WTC11 (cell line): ENCODE measurements at regions not wholly inside any gene's neighbourhood (a gene's known extent, or its start where the extent isn't known, plus 50 kb on each side); places are given as distances from the start of the nearest gene placed in this dataset.

Experiments used
- ATAC-seq: fragments of 200-7000 bp; cut with Tn5 transposase; 2 replicates; pipeline ENCODE4 v1.10.0; 2021; ENCODE audit warnings: mild to moderate bottlenecking, moderate library complexity
- CTCF ChIA-PET: fragments of 300-600 bp; sonication (Branson Sonifier 250); formaldehyde crosslinking; loops from one replicate; lab custom pipeline; 2021; ENCODE audit warnings: antibody characterized with exemption; lab: Charles Lee
- POLR2A ChIA-PET: fragments of 350-600 bp; sonication (Branson Sonifier 250); formaldehyde crosslinking; loops from one replicate; lab custom pipeline; 2021; ENCODE audit warnings: antibody characterized with exemption; lab: Charles Lee
- DNase-seq: peaks from one replicate; pipeline ENCODE4 v3.0.0; 2021; ENCODE audit warnings: low spot score
- H3K27ac Mint-ChIP-seq: 2 replicates; pipeline ENCODE4 v1.8.0; 2021; ENCODE audit warnings: mixed read lengths
- H3K27me3 Mint-ChIP-seq: 2 replicates; pipeline ENCODE4 v1.8.0; 2021; ENCODE audit warnings: low read depth, mild to moderate bottlenecking, moderate library complexity, mixed read lengths
- H3K36me3 Mint-ChIP-seq: 2 replicates; pipeline ENCODE4 v1.8.0; 2021; ENCODE audit warnings: mixed read lengths
- H3K4me1 Mint-ChIP-seq: 2 replicates; pipeline ENCODE4 v1.8.0; 2022; ENCODE audit warnings: mixed read lengths
- H3K4me3 Mint-ChIP-seq: 2 replicates; pipeline ENCODE4 v1.8.0; 2021; ENCODE audit warnings: mild to moderate bottlenecking, moderate library complexity, mixed read lengths
- H3K9me3 Mint-ChIP-seq: 2 replicates; pipeline ENCODE4 v1.8.0; 2021; ENCODE audit warnings: mixed read lengths
- ATF1 ChIP-seq: sonication (generic); formaldehyde crosslinking; IDR thresholded peaks from 2 replicates; pipeline ENCODE4 v1.8.1; 2023; ENCODE audit warnings: mild to moderate bottlenecking, moderate library complexity, missing genetic modification reagents
- FOXJ3 ChIP-seq: sonication (generic); formaldehyde crosslinking; IDR thresholded peaks from 2 replicates; pipeline ENCODE4 v1.9.0; 2021; ENCODE audit warnings: missing genetic modification reagents, mild to moderate bottlenecking, borderline replicate concordance
- GRHL2 ChIP-seq: fragments of 250-450 bp; sonication (Bioruptor Pico); IDR thresholded peaks from 2 replicates; pipeline ENCODE4 v1.8.0; 2022; ENCODE audit warnings: mild to moderate bottlenecking, moderate library complexity; ENCODE audit not compliant: insufficient replicate concordance, severe bottlenecking
- JAZF1 ChIP-seq: fragments of 250-450 bp; sonication (Bioruptor Pico); IDR thresholded peaks from 2 replicates; pipeline ENCODE4 v1.9.0; 2021; ENCODE audit warnings: moderate library complexity, mild to moderate bottlenecking, inconsistent platforms
- MXD4 ChIP-seq: fragments of 250-450 bp; sonication (Bioruptor Pico); IDR thresholded peaks from 2 replicates; pipeline ENCODE4 v1.8.0; 2021; ENCODE audit warnings: mild to moderate bottlenecking, moderate library complexity, borderline replicate concordance
- RELA ChIP-seq: sonication (generic); formaldehyde crosslinking; IDR thresholded peaks from 2 replicates; pipeline ENCODE4 v1.8.1; 2022; ENCODE audit warnings: missing genetic modification reagents, mild to moderate bottlenecking, borderline replicate concordance
- SOX15 ChIP-seq: fragments of 250-450 bp; sonication (Bioruptor Pico); IDR thresholded peaks from 2 replicates; pipeline ENCODE4 v1.9.0; 2021; ENCODE audit warnings: mild to moderate bottlenecking
- ZNF138 ChIP-seq: sonication (generic); formaldehyde crosslinking; conservative IDR thresholded peaks from 2 replicates; pipeline ENCODE4 v1.8.1; 2022; ENCODE audit warnings: mild to moderate bottlenecking, moderate library complexity, missing genetic modification reagents
- ZNF396 ChIP-seq: fragments of 250-450 bp; sonication (Bioruptor Pico); IDR thresholded peaks from 2 replicates; pipeline ENCODE4 v1.8.0; 2021; ENCODE audit warnings: mild to moderate bottlenecking, moderate library complexity, borderline replicate concordance
- TF ChIP-seq, protein P1 (sequence below): sonication (generic); formaldehyde crosslinking; IDR thresholded peaks from 2 replicates; pipeline ENCODE4 v1.8.1; 2022; ENCODE audit warnings: low read depth, missing genetic modification reagents, borderline replicate concordance
- TF ChIP-seq, protein P2 (sequence below): sonication (generic); formaldehyde crosslinking; IDR thresholded peaks from 2 replicates; pipeline ENCODE4 v1.8.1; 2022; ENCODE audit warnings: low read depth, mild to moderate bottlenecking, moderate library complexity, missing genetic modification reagents, borderline replicate concordance
- TF ChIP-seq, protein P3 (sequence below): sonication (generic); formaldehyde crosslinking; conservative IDR thresholded peaks from 2 replicates; pipeline ENCODE4 v1.8.1; 2023; ENCODE audit warnings: mild to moderate bottlenecking, low read depth, missing genetic modification reagents, moderate library complexity
- TF ChIP-seq, protein P4 (sequence below): fragments of 250-450 bp; sonication (Bioruptor Pico); conservative IDR thresholded peaks from 2 replicates; pipeline ENCODE4 v1.9.0; 2021; ENCODE audit warnings: mild to moderate bottlenecking
- TF ChIP-seq, protein P5 (sequence below): sonication (generic); formaldehyde crosslinking; IDR thresholded peaks from 2 replicates; pipeline ENCODE4 v1.8.0; 2022; ENCODE audit warnings: missing genetic modification reagents
- TF ChIP-seq, protein P6 (sequence below): sonication (generic); formaldehyde crosslinking; IDR thresholded peaks from 2 replicates; pipeline ENCODE4 v1.8.1; 2022; ENCODE audit warnings: mild to moderate bottlenecking, missing genetic modification reagents, moderate library complexity, borderline replicate concordance
- TF ChIP-seq, protein P7 (sequence below): sonication (generic); formaldehyde crosslinking; IDR thresholded peaks from 2 replicates; pipeline ENCODE4 v1.8.1; 2022; ENCODE audit warnings: missing genetic modification reagents, borderline replicate concordance

DNA sequence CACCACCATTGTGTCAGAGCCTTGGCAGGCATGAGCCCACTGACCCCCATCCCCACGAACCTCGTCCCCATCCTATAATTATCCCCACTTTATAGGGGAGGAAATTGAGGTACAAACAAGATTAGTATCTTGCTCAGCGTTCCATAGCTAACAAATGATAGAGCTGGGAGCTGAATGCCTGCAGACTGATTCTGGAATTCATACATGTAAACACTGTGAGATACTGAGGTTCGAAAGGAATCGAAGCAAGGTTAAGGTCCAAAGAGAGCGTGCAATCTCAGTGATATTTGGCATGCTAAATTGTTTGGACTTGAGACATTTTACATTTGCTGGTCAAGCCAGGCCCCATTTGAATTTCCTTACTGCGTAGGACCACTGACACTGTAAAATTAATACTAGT lies 746.6 kb downstream of the COL12A1 start (continued):
- TF ChIP-seq GRHL2, result no peak

DNA sequence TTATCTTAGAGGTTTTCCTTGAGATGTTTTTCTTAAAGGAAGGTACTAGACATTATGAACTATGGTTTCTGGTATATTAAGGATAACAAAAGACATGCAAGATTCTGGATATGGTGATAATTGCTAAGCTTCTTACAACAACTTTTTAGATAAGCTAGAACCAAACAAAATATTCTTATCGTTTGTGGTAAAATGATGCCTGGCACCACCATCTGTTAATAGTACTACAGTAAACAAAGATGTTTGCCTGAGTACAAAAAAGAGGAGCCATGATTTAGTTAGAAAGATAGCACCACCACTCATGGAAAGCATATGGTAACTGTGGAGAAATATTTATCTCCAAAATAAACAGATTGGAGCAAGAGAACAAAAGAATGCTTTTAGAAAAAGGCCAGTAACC lies 747.3 kb downstream of the COL12A1 start:
- ChIA-PET CTCF (no interaction called here), POLR2A (no interaction called here)
- Mint-ChIP-seq H3K27ac (no peak overlapping the region), H3K9me3 (peaks cover 12% of the 10 kb centered on the region), H3K4me3 (no peak overlapping the region), H3K27me3 (no peaks in the 10 kb centered on the region), H3K36me3 (no peaks in the 10 kb centered on the region), H3K4me1 (no peaks in the 10 kb centered on the region)
- no peak for ATAC-seq
- no peak for DNase-seq
- TF ChIP-seq, protein P1, sequence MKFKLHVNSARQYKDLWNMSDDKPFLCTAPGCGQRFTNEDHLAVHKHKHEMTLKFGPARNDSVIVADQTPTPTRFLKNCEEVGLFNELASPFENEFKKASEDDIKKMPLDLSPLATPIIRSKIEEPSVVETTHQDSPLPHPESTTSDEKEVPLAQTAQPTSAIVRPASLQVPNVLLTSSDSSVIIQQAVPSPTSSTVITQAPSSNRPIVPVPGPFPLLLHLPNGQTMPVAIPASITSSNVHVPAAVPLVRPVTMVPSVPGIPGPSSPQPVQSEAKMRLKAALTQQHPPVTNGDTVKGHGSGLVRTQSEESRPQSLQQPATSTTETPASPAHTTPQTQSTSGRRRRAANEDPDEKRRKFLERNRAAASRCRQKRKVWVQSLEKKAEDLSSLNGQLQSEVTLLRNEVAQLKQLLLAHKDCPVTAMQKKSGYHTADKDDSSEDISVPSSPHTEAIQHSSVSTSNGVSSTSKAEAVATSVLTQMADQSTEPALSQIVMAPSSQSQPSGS (CRISPR knock-in tag), result no peak
- TF ChIP-seq RELA (CRISPR knock-in tag) (no peak), ATF1 (CRISPR knock-in tag) (no peak), MXD4 (CRISPR knock-in tag) (no peak), SOX15 (CRISPR knock-in tag) (no peak), ZNF396 (CRISPR knock-in tag) (no peak), GRHL2 (no peak), JAZF1 (no peak), ZNF138 (no peak), FOXJ3 (CRISPR knock-in tag) (no peak)
- TF ChIP-seq, protein P2, sequence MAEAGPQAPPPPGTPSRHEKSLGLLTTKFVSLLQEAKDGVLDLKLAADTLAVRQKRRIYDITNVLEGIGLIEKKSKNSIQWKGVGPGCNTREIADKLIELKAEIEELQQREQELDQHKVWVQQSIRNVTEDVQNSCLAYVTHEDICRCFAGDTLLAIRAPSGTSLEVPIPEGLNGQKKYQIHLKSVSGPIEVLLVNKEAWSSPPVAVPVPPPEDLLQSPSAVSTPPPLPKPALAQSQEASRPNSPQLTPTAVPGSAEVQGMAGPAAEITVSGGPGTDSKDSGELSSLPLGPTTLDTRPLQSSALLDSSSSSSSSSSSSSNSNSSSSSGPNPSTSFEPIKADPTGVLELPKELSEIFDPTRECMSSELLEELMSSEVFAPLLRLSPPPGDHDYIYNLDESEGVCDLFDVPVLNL (CRISPR knock-in tag), result no peak
- TF ChIP-seq, protein P3, sequence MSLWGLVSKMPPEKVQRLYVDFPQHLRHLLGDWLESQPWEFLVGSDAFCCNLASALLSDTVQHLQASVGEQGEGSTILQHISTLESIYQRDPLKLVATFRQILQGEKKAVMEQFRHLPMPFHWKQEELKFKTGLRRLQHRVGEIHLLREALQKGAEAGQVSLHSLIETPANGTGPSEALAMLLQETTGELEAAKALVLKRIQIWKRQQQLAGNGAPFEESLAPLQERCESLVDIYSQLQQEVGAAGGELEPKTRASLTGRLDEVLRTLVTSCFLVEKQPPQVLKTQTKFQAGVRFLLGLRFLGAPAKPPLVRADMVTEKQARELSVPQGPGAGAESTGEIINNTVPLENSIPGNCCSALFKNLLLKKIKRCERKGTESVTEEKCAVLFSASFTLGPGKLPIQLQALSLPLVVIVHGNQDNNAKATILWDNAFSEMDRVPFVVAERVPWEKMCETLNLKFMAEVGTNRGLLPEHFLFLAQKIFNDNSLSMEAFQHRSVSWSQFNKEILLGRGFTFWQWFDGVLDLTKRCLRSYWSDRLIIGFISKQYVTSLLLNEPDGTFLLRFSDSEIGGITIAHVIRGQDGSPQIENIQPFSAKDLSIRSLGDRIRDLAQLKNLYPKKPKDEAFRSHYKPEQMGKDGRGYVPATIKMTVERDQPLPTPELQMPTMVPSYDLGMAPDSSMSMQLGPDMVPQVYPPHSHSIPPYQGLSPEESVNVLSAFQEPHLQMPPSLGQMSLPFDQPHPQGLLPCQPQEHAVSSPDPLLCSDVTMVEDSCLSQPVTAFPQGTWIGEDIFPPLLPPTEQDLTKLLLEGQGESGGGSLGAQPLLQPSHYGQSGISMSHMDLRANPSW (CRISPR knock-in tag), result no peak
- TF ChIP-seq, protein P4, sequence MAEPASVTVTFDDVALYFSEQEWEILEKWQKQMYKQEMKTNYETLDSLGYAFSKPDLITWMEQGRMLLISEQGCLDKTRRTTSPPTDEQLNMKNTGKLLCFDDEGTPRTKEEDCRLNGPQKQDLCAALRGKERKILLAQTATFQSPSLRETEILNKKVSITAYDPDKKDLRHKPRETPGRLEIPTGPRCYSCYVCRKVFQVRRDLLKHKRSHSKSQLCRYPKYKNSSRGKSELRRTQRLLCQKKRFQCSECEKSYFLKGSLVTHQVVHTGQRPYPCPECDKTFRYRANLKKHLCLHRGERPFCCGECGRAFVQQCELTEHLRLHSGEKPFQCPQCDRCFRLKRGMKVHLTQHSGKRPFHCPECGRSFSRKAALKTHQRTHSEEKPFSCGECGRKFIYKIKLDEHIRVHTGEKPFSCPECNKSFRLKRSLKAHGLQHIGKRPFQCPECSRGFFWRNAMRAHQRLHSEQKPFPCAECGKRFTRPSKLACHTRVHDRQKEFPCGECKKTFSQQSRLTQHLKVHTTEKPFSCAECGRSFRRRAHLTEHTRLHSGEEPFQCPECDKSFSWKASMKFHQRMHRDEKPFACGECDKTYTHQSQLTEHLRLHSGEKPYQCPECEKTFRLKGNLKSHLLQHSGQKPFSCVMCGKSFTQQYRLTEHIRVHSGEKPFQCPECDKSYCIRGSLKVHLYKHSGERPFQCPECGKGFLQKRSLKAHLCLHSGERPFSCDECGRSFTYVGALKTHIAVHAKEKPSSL (CRISPR knock-in tag), result no peak
- TF ChIP-seq, protein P5, sequence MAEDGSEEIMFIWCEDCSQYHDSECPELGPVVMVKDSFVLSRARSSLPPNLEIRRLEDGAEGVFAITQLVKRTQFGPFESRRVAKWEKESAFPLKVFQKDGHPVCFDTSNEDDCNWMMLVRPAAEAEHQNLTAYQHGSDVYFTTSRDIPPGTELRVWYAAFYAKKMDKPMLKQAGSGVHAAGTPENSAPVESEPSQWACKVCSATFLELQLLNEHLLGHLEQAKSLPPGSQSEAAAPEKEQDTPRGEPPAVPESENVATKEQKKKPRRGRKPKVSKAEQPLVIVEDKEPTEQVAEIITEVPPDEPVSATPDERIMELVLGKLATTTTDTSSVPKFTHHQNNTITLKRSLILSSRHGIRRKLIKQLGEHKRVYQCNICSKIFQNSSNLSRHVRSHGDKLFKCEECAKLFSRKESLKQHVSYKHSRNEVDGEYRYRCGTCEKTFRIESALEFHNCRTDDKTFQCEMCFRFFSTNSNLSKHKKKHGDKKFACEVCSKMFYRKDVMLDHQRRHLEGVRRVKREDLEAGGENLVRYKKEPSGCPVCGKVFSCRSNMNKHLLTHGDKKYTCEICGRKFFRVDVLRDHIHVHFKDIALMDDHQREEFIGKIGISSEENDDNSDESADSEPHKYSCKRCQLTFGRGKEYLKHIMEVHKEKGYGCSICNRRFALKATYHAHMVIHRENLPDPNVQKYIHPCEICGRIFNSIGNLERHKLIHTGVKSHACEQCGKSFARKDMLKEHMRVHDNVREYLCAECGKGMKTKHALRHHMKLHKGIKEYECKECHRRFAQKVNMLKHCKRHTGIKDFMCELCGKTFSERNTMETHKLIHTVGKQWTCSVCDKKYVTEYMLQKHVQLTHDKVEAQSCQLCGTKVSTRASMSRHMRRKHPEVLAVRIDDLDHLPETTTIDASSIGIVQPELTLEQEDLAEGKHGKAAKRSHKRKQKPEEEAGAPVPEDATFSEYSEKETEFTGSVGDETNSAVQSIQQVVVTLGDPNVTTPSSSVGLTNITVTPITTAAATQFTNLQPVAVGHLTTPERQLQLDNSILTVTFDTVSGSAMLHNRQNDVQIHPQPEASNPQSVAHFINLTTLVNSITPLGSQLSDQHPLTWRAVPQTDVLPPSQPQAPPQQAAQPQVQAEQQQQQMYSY (CRISPR knock-in tag), result no peak
- TF ChIP-seq, protein P6, sequence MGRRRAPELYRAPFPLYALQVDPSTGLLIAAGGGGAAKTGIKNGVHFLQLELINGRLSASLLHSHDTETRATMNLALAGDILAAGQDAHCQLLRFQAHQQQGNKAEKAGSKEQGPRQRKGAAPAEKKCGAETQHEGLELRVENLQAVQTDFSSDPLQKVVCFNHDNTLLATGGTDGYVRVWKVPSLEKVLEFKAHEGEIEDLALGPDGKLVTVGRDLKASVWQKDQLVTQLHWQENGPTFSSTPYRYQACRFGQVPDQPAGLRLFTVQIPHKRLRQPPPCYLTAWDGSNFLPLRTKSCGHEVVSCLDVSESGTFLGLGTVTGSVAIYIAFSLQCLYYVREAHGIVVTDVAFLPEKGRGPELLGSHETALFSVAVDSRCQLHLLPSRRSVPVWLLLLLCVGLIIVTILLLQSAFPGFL (CRISPR knock-in tag), result no peak
- TF ChIP-seq, protein P7, sequence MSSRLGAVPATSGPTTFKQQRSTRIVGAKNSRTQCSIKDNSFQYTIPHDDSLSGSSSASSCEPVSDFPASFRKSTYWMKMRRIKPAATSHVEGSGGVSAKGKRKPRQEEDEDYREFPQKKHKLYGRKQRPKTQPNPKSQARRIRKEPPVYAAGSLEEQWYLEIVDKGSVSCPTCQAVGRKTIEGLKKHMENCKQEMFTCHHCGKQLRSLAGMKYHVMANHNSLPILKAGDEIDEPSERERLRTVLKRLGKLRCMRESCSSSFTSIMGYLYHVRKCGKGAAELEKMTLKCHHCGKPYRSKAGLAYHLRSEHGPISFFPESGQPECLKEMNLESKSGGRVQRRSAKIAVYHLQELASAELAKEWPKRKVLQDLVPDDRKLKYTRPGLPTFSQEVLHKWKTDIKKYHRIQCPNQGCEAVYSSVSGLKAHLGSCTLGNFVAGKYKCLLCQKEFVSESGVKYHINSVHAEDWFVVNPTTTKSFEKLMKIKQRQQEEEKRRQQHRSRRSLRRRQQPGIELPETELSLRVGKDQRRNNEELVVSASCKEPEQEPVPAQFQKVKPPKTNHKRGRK (CRISPR knock-in tag), result no peak
